H9 (cell line): ENCODE measurements at regions not wholly inside any gene's neighbourhood (a gene's known extent, or its start where the extent isn't known, plus 50 kb on each side); places are given as distances from the start of the nearest gene placed in this dataset.

Source experiments
- DNase-seq: peaks from one replicate; pipeline ENCODE4 v3.0.0-alpha.2; 2017
- H2AFZ ChIP-seq: one replicate; pipeline ENCODE4 v1.6.1; 2013; ENCODE audit warnings: mild to moderate bottlenecking, low read length, control low read depth, moderate library complexity
- H2AK5ac ChIP-seq: 2 replicates; pipeline ENCODE4 v1.6.1; 2013; ENCODE audit warnings: low read length, control low read depth, mixed read lengths; ENCODE audit not compliant: insufficient read length
- H2BK120ac ChIP-seq: one replicate; pipeline ENCODE4 v1.6.1; 2013; ENCODE audit warnings: low read depth, mild to moderate bottlenecking, low read length, control low read depth, inconsistent platforms; ENCODE audit not compliant: poor library complexity, severe bottlenecking
- H2BK12ac ChIP-seq: 2 replicates; pipeline ENCODE4 v1.6.1; 2013; ENCODE audit warnings: low read length, control low read depth, mixed read lengths, low read depth; ENCODE audit not compliant: insufficient read length
- H2BK15ac ChIP-seq: 2 replicates; pipeline ENCODE4 v1.6.1; 2013; ENCODE audit warnings: low read depth, low read length, control low read depth
- H2BK20ac ChIP-seq: one replicate; pipeline ENCODE4 v1.6.1; 2013; ENCODE audit warnings: low read depth, mild to moderate bottlenecking, low read length, control low read depth, inconsistent platforms; ENCODE audit not compliant: poor library complexity, severe bottlenecking
- H2BK5ac ChIP-seq: 2 replicates; pipeline ENCODE4 v1.6.1; 2013; ENCODE audit warnings: low read length, control low read depth, mixed read lengths; ENCODE audit not compliant: insufficient read length
- H3K14ac ChIP-seq: 2 replicates; pipeline ENCODE4 v1.6.1; 2013; ENCODE audit warnings: low read length, control low read depth; ENCODE audit not compliant: insufficient read depth
- H3K18ac ChIP-seq: 2 replicates; pipeline ENCODE4 v1.6.1; 2013; ENCODE audit warnings: low read depth, mild to moderate bottlenecking, mixed read lengths, low read length, control low read depth; ENCODE audit not compliant: insufficient read length
- H3K23ac ChIP-seq: 2 replicates; pipeline ENCODE4 v1.6.1; 2013; ENCODE audit warnings: low read length, control low read depth, mixed read lengths, low read depth; ENCODE audit not compliant: insufficient read length
- H3K23me2 ChIP-seq: 2 replicates; pipeline ENCODE4 v1.6.1; 2013; ENCODE audit warnings: low read depth, mild to moderate bottlenecking, mixed read lengths, low read length, control low read depth; ENCODE audit not compliant: insufficient read length, poor library complexity, severe bottlenecking
- H3K27ac ChIP-seq: 2 replicates; pipeline ENCODE4 v1.5.1; 2013; ENCODE audit warnings: low read length, control low read depth, mixed read lengths, low read depth; ENCODE audit not compliant: insufficient read length
- H3K27me3 ChIP-seq: 2 replicates; pipeline ENCODE4 v1.6.1; 2013; ENCODE audit warnings: low read length, control low read depth, inconsistent platforms; ENCODE audit not compliant: insufficient read depth
- H3K4ac ChIP-seq: 2 replicates; pipeline ENCODE4 v1.6.1; 2013; ENCODE audit warnings: low read depth, mild to moderate bottlenecking, control low read depth, inconsistent platforms, low read length, moderate library complexity
- H3K4me1 ChIP-seq: 2 replicates; pipeline ENCODE4 v1.6.1; 2013; ENCODE audit warnings: low read length, control low read depth, inconsistent platforms; ENCODE audit not compliant: insufficient read depth
- H3K4me2 ChIP-seq: 2 replicates; pipeline ENCODE4 v1.6.1; 2013; ENCODE audit warnings: low read length, control low read depth, mixed read lengths; ENCODE audit not compliant: insufficient read length, insufficient read depth
- H3K56ac ChIP-seq: 2 replicates; pipeline ENCODE4 v1.6.1; 2013; ENCODE audit warnings: low read depth, mild to moderate bottlenecking, mixed read lengths, low read length, control low read depth; ENCODE audit not compliant: insufficient read length
- H3K79me1 ChIP-seq: 2 replicates; pipeline ENCODE4 v1.6.1; 2013; ENCODE audit warnings: low read depth, mild to moderate bottlenecking, moderate library complexity, low read length, control low read depth, inconsistent platforms; ENCODE audit not compliant: insufficient read depth, poor library complexity, severe bottlenecking
- H3K79me2 ChIP-seq: 2 replicates; pipeline ENCODE4 v1.6.1; 2013; ENCODE audit warnings: low read length, control low read depth, inconsistent platforms; ENCODE audit not compliant: insufficient read depth
- H3K9ac ChIP-seq: 2 replicates; pipeline ENCODE4 v1.6.1; 2013; ENCODE audit warnings: low read length, control low read depth, mixed read lengths; ENCODE audit not compliant: insufficient read length; ENCODE audit errors: extremely low read depth
- H3K9me3 ChIP-seq: one replicate; pipeline ENCODE4 v1.6.1; 2013; ENCODE audit warnings: low read depth, low read length, inconsistent platforms; ENCODE audit not compliant: control insufficient read depth
- H3T11ph ChIP-seq: one replicate; pipeline ENCODE4 v1.6.1; 2013; ENCODE audit warnings: mild to moderate bottlenecking, low read length, control low read depth, inconsistent platforms
- H4K20me1 ChIP-seq: one replicate; pipeline ENCODE4 v1.6.1; 2013; ENCODE audit not compliant: control insufficient read depth, insufficient read length, insufficient read depth
- H4K5ac ChIP-seq: 2 replicates; pipeline ENCODE4 v1.6.1; 2013; ENCODE audit warnings: low read depth, mild to moderate bottlenecking, mixed read lengths, low read length, control low read depth; ENCODE audit not compliant: insufficient read length
- H4K8ac ChIP-seq: replicated peaks from 2 replicates; pipeline ENCODE4 v1.6.1; 2013; ENCODE audit warnings: low read length, control low read depth, mixed read lengths, low read depth; ENCODE audit not compliant: insufficient read length
- H4K91ac ChIP-seq: 2 replicates; pipeline ENCODE4 v1.6.1; 2013; ENCODE audit warnings: low read depth, mild to moderate bottlenecking, moderate library complexity, mixed read lengths, low read length, control low read depth; ENCODE audit not compliant: insufficient read length
- H3K27ac Mint-ChIP-seq, 3 experiments: 2 replicates in 2 of 3; 3 replicates in 1 of 3; pipeline ENCODE4 v1.8.0; 2020 to 2021; ENCODE audit warnings: mixed read lengths in 3 of 3, mild to moderate bottlenecking in 1 of 3, moderate library complexity in 1 of 3
- H3K27me3 Mint-ChIP-seq: 2 replicates; pipeline ENCODE4 v1.8.0; 2021; ENCODE audit warnings: low read depth, mild to moderate bottlenecking, moderate library complexity, mixed read lengths
- H3K36me3 Mint-ChIP-seq, 3 experiments: 2 replicates in 2 of 3; 3 replicates in 1 of 3; pipeline ENCODE4 v1.8.0; 2020 to 2021; ENCODE audit warnings: low read depth in 3 of 3, mixed read lengths in 3 of 3; ENCODE audit not compliant: insufficient read depth in 1 of 3
- H3K4me1 Mint-ChIP-seq, 2 experiments: 2 replicates each; pipeline ENCODE4 v1.8.0; 2020; ENCODE audit warnings: mixed read lengths in 2 of 2
- H3K4me3 Mint-ChIP-seq, 2 experiments: 2 replicates in 1 of 2; 3 replicates in 1 of 2; pipeline ENCODE4 v1.8.0; 2020 to 2021; ENCODE audit warnings: mild to moderate bottlenecking in 2 of 2, mixed read lengths in 2 of 2, moderate library complexity in 1 of 2
- H3K9me3 Mint-ChIP-seq, 2 experiments: 2 replicates in 1 of 2; 3 replicates in 1 of 2; pipeline ENCODE4 v1.8.0; 2020; ENCODE audit warnings: mild to moderate bottlenecking in 2 of 2, mixed read lengths in 2 of 2, moderate library complexity in 1 of 2
- WGBS: extraction: QIAGEN DNeasy Blood & Tissue Kit; methylation state at CpG from one replicate; pipeline ENCODE4 v1.1.7; 2013; ENCODE audit warnings: missing lambda C conversion rate, low lambda C conversion rate, mixed read lengths; ENCODE audit not compliant: insufficient read length; ENCODE audit errors: extremely low coverage; 5-methylcytosine and 5-hydroxymethylcytosine counted together
- TF ChIP-seq, protein P1 (sequence below): fragments of 200-600 bp; sonication (generic); conservative IDR thresholded peaks from 3 replicates; pipeline ENCODE4 v1.8.0; 2021; ENCODE audit warnings: antibody characterized with exemption, mild to moderate bottlenecking

DNA sequence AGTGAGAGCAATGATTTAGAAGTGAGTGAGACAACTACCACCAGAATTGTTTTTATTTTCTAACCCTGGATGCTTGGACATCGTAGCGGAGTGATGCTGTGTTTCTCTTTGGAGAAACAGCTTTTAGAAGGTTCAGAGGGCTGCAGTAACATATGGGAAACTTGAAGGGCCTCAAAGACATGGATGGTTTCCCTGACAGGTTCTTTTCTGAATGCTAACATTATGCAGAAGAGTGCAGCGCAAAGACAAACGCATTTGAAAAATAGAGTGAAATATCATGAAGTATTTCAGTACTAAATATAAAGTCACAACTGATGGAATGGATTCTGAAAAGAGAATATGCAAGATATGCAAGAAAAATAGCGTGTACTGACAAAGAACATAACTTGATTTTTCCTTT is 385.1 kb upstream of the DSEL start:
- H3K23me2 ChIP-seq, result no peaks in the 10 kb centered on the region
- no peak overlapping the region for H3K14ac ChIP-seq
- Mint-ChIP-seq H3K27ac (no peak overlapping the region), H3K36me3 (no peaks in the 10 kb centered on the region), H3K4me1 (no peaks in the 10 kb centered on the region), H3K27me3 (no peaks in the 10 kb centered on the region), H3K4me3 (no peak overlapping the region), H3K9me3 (no peaks in the 10 kb centered on the region)
- no peak overlapping the region for H2BK15ac ChIP-seq
- TF ChIP-seq, protein P1, sequence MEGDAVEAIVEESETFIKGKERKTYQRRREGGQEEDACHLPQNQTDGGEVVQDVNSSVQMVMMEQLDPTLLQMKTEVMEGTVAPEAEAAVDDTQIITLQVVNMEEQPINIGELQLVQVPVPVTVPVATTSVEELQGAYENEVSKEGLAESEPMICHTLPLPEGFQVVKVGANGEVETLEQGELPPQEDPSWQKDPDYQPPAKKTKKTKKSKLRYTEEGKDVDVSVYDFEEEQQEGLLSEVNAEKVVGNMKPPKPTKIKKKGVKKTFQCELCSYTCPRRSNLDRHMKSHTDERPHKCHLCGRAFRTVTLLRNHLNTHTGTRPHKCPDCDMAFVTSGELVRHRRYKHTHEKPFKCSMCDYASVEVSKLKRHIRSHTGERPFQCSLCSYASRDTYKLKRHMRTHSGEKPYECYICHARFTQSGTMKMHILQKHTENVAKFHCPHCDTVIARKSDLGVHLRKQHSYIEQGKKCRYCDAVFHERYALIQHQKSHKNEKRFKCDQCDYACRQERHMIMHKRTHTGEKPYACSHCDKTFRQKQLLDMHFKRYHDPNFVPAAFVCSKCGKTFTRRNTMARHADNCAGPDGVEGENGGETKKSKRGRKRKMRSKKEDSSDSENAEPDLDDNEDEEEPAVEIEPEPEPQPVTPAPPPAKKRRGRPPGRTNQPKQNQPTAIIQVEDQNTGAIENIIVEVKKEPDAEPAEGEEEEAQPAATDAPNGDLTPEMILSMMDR, result no peak
- H3K9me3 ChIP-seq, result no peaks in the 10 kb centered on the region
- H3K79me1 ChIP-seq, result no peaks in the 10 kb centered on the region
- no peaks in the 10 kb centered on the region for H3K27me3 ChIP-seq
- no peak overlapping the region for H3K9ac ChIP-seq
- H2AK5ac ChIP-seq, result no peak overlapping the region
- DNase-seq, result no peak
- H4K91ac ChIP-seq, result no peak overlapping the region
- no peak overlapping the region for H3K27ac ChIP-seq
- no CpG with 5 or more reads among the region's 5 CpGs for WGBS
- no peak overlapping the region for H3K18ac ChIP-seq
- no peak overlapping the region for H2AFZ ChIP-seq
- H4K5ac ChIP-seq, result no peak overlapping the region
- no peak overlapping the region for H2BK5ac ChIP-seq
- H4K20me1 ChIP-seq, result no peaks in the 10 kb centered on the region
- no peak overlapping the region for H4K8ac ChIP-seq
- no peak overlapping the region for H3K23ac ChIP-seq
- H3K4me2 ChIP-seq, result no peak overlapping the region
- no peak overlapping the region for H3K4ac ChIP-seq
- H2BK12ac ChIP-seq, result no peak overlapping the region
- no peak overlapping the region for H2BK120ac ChIP-seq
- no peaks in the 10 kb centered on the region for H3K4me1 ChIP-seq
- H3K79me2 ChIP-seq, result no peaks in the 10 kb centered on the region
- no peak overlapping the region for H2BK20ac ChIP-seq
- no peak overlapping the region for H3K56ac ChIP-seq
- no peak overlapping the region for H3T11ph ChIP-seq
